ENCODE measurements at regions not wholly inside any gene's neighbourhood (a gene's known extent, or its start where the extent isn't known, plus 50 kb on each side); places are given as distances from the start of the nearest gene placed in this dataset.

GRCh38 chr15:96267463-96267862 is 63.0 kb upstream of the NR2F2 start:
- H3K9me3 Mint-ChIP-seq = no peaks in the 10 kb centered on the region
- no peak overlapping the region for H3K4me3 Mint-ChIP-seq
- no peak overlapping the region for H3K27ac Mint-ChIP-seq
- no peaks in the 10 kb centered on the region for H3K36me3 Mint-ChIP-seq
- peaks cover 4 to 8% (median 6%) of the 10 kb centered on the region in 3 donors for H3K27me3 Mint-ChIP-seq (ENCODE audit: low read depth in 3 of 3)
- no peak for DNase-seq
- no peaks in the 10 kb centered on the region for H3K4me1 Mint-ChIP-seq

GRCh38 chr15:96268442-96269204 is 61.9 kb upstream of the NR2F2 start:
- H3K27me3 Mint-ChIP-seq (ENCODE audit: low read depth in 3 of 3) = peaks cover 4 to 8% (median 6%) of the 10 kb centered on the region in 3 donors
- no peaks in the 10 kb centered on the region for H3K4me1 Mint-ChIP-seq
- H3K36me3 Mint-ChIP-seq = no peaks in the 10 kb centered on the region
- H3K4me3 Mint-ChIP-seq = no peak overlapping the region
- H3K27ac Mint-ChIP-seq = no peak overlapping the region
- no peak for DNase-seq
- no peaks in the 10 kb centered on the region for H3K9me3 Mint-ChIP-seq

GRCh38 chr15:96270581-96271172 is 59.8 kb upstream of the NR2F2 start:
- Mint-ChIP-seq H3K36me3 (no peaks in the 10 kb centered on the region), H3K27me3 (ENCODE audit: low read depth in 3 of 3) (peaks cover 4 to 8% (median 7%) of the 10 kb centered on the region in 3 donors), H3K4me3 (no peak overlapping the region), H3K9me3 (no peaks in the 10 kb centered on the region), H3K4me1 (no peaks in the 10 kb centered on the region), H3K27ac (no peak overlapping the region)
- DNase-seq = no peak

DNA sequence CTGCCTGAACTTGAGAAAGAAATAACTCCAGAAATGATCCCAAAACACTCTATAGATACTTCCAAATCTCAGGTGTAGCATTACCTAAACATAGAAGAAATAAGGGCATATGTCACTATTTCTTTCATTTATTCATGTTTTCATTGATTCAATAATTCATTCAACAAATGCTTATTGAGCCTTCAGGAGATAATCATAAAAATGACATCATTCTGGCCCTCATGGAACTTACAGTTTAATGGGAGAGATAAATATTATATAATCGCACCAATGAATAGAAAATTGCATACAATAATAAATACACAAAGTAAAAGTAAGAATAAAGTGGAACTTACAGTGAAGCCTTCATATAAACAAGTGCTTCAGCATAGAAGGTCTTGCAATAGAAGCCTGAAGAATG is 58.1 kb upstream of the NR2F2 start:
- Mint-ChIP-seq H3K4me1 (no peaks in the 10 kb centered on the region), H3K4me3 (no peak overlapping the region), H3K36me3 (no peaks in the 10 kb centered on the region), H3K27me3 (ENCODE audit: low read depth in 3 of 3) (peaks cover 5 to 8% (median 5%) of the 10 kb centered on the region in 3 donors), H3K9me3 (peaks cover 0 to 1% (median 0%) of the 10 kb centered on the region in 6 donors), H3K27ac (no peak overlapping the region)
- no peak for DNase-seq

DNA sequence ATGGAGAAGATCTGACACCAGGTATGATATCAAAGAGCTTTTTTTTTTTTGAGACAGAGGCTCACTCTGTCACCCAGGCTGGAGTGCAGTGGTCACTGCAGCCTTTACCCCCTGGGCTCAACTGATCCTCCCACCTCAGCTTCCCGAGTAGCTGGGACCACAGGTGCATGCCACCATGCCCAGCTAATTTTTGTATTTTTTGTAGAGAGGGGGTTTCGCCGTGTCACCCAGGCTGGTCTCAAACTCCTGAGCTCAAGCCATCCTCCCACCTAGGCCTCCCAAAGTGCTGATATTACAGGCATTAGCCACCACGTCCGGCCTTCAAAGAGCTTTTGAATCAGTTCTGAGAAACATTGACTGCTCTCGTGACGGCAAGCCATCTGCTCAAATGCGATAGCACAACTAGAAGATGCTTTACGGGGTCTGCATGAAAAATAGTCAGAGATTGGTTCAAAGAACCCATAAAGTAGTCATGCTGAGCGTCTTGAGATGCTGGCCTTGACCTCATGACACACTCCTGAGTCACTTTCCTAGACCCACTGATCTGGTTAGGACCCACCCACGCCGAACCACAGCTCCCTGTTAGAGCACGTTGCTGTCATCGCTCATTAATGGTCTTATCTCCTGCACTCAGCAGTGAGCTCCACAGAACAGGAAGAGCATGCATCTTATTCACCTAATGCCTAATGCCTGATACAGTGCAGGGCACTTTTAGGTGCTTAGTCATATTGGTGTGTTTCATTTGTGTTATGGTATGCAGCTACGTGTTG is 57.0 kb upstream of the NR2F2 start:
- Mint-ChIP-seq H3K9me3 (peaks cover 0 to 1% (median 0%) of the 10 kb centered on the region in 6 donors), H3K27me3 (ENCODE audit: low read depth in 3 of 3) (peaks cover 5 to 9% (median 6%) of the 10 kb centered on the region in 3 donors), H3K27ac (no peak overlapping the region), H3K36me3 (peaks cover 0 to 4% (median 0%) of the 10 kb centered on the region in 3 donors), H3K4me3 (no peak overlapping the region), H3K4me1 (no peaks in the 10 kb centered on the region)
- DNase-seq = no peak

- Mint-ChIP-seq H3K9me3 (peaks cover 0 to 1% (median 0%) of the 10 kb centered on the region in 6 donors), H3K4me1 (no peaks in the 10 kb centered on the region), H3K27ac (no peak overlapping the region), H3K36me3 (peaks cover 0 to 4% (median 0%) of the 10 kb centered on the region in 3 donors), H3K4me3 (no peak overlapping the region), H3K27me3 (ENCODE audit: low read depth in 3 of 3) (peaks cover 3 to 9% (median 6%) of the 10 kb centered on the region in 3 donors)
- DNase-seq = no peak
These were observed 56.4 kb upstream of the NR2F2 start for GRCh38 chr15:96274087-96274440.

GRCh38 chr15:96274698-96275097 is 55.8 kb upstream of the NR2F2 start:
- no peak for DNase-seq
- H3K9me3 Mint-ChIP-seq = peaks cover 0 to 1% (median 0%) of the 10 kb centered on the region in 6 donors
- H3K4me1 Mint-ChIP-seq = no peaks in the 10 kb centered on the region
- H3K4me3 Mint-ChIP-seq = no peak overlapping the region
- H3K36me3 Mint-ChIP-seq = peaks cover 0 to 4% (median 0%) of the 10 kb centered on the region in 3 donors
- H3K27me3 Mint-ChIP-seq (ENCODE audit: low read depth in 3 of 3) = peaks cover 3 to 9% (median 6%) of the 10 kb centered on the region in 3 donors
- no peak overlapping the region for H3K27ac Mint-ChIP-seq

DNA sequence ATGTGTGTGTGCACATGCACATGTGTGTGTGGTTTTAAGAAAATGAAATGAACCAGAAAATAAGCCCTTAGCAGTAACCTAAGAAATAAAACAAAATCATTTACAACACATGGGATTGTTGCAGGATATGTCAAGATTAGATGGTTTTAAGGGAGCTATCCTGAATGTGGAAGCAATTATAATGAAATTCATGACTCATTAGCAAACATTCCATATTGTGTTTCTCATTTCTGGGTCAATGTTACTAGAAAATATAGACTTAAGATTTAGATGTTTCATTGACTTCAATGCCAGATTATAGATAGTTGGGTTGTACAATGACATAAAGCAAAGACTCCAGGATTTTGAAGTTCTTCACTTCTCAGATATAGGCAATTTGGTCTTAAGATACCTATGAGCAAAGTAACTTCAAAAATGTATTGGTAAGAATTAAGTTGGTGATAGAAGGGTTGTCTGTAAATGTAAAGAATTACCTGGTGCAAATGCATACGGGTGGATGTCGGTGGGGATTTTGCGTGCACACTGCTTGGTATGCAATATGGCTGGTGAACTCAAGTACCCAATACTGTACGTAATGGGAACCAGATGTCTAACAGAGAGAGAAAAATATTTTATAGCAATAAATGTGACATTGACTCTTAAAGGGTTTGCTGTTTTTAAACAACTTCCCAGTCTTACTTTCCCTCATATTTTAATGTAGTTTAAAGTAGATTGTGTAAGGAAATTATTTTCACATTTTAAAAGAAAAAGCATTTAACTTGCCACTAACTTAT is 53.9 kb upstream of the NR2F2 start:
- H3K27ac Mint-ChIP-seq = no peak overlapping the region
- DNase-seq = no peak
- peaks cover 0 to 1% (median 0%) of the 10 kb centered on the region in 6 donors for H3K9me3 Mint-ChIP-seq
- H3K36me3 Mint-ChIP-seq = peaks cover 0 to 4% (median 0%) of the 10 kb centered on the region in 3 donors
- no peaks in the 10 kb centered on the region for H3K4me1 Mint-ChIP-seq
- no peak overlapping the region for H3K4me3 Mint-ChIP-seq
- H3K27me3 Mint-ChIP-seq (ENCODE audit: low read depth in 3 of 3) = peaks cover 2 to 8% (median 6%) of the 10 kb centered on the region in 3 donors

Measured in immature natural killer cell (primary cell).